ENCODE measurements at regions not wholly inside any gene's neighbourhood (a gene's known extent, or its start where the extent isn't known, plus 50 kb on each side); places are given as distances from the start of the nearest gene placed in this dataset.

DNA sequence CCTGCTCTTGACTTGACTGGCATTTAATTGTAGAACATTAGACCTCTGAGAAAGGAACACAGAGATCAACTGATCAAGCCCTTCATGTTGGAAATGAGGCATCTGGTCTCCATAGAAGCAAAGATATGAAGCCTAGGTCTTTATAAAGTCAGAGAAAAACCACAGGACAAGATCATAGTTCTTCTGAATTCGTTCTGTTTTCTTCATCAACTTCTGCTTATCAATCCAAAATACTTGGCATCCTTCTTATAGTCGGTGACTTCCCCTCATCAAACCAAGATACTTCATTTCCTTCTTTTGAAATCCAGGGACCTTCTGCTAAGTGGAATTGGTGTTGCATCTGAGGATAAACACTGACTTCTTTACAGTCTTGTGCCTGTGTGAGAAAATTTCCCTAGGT, 77.1 kb upstream of the PRKCQ start:
- no peak overlapping the region for H3K4me3 ChIP-seq (ENCODE audit: low read length in 2 of 2)
- no CpG with 5 or more reads among the region's 2 CpGs for WGBS, 2 donors (ENCODE audit: extremely low coverage in 2 of 2, insufficient read length in 2 of 2, insufficient replicate concordance in 1 of 2)
- H2AK5ac ChIP-seq (ENCODE audit: low read depth, low read length), result no peak overlapping the region
- no peak overlapping the region for H4K91ac ChIP-seq (ENCODE audit: low read depth, low read length, poor library complexity)
- no peaks in the 10 kb centered on the region for H3K36me3 ChIP-seq (replicated peaks in 1 of 2; ENCODE audit: control insufficient read depth in 2 of 2, insufficient read depth in 2 of 2, low read length in 2 of 2)
- H3K18ac ChIP-seq (ENCODE audit: low read length), result no peak overlapping the region
- H2BK15ac ChIP-seq (ENCODE audit: low read length), result no peak overlapping the region
- H4K8ac ChIP-seq (ENCODE audit: low read depth, low read length), result no peak overlapping the region
- H3K79me1 ChIP-seq (ENCODE audit: low read depth, low read length), result no peaks in the 10 kb centered on the region
- H3K4me1 ChIP-seq (ENCODE audit: control insufficient read depth in 2 of 2, insufficient read depth in 1 of 2, low read depth in 1 of 2, low read length in 2 of 2), result no peaks in the 10 kb centered on the region
- no peak overlapping the region for H3K14ac ChIP-seq (ENCODE audit: low read length)
- no peaks in the 10 kb centered on the region for H3K9me3 ChIP-seq (replicated peaks in 1 of 2; ENCODE audit: control insufficient read depth in 2 of 2, insufficient read depth in 1 of 2, low read depth in 1 of 2, low read length in 2 of 2)
- no peak overlapping the region for H2AFZ ChIP-seq (ENCODE audit: low read length)
- H2BK5ac ChIP-seq (ENCODE audit: low read length), result no peak overlapping the region
- no peak overlapping the region for H2BK12ac ChIP-seq (ENCODE audit: low read length)
- no peak overlapping the region for H3K4me2 ChIP-seq (ENCODE audit: insufficient read depth, low read length, poor library complexity, severe bottlenecking)
- no peak overlapping the region for H3K27ac ChIP-seq (replicated peaks; ENCODE audit: low read length)
- H3K23ac ChIP-seq (ENCODE audit: low read depth, low read length, poor library complexity), result no peak overlapping the region
- no peak overlapping the region for H2BK120ac ChIP-seq (ENCODE audit: low read depth, low read length)
- no peak overlapping the region for H3K4ac ChIP-seq (ENCODE audit: low read length)
- H3K27me3 ChIP-seq (ENCODE audit: control insufficient read depth in 3 of 3, insufficient read depth in 3 of 3, low read depth in 1 of 3, low read length in 3 of 3), result no peaks in the 10 kb centered on the region
- no peak for DNase-seq (ENCODE audit: low spot score)
- no peak overlapping the region for H3K9ac ChIP-seq (ENCODE audit: low read depth, low read length, poor library complexity)

DNA sequence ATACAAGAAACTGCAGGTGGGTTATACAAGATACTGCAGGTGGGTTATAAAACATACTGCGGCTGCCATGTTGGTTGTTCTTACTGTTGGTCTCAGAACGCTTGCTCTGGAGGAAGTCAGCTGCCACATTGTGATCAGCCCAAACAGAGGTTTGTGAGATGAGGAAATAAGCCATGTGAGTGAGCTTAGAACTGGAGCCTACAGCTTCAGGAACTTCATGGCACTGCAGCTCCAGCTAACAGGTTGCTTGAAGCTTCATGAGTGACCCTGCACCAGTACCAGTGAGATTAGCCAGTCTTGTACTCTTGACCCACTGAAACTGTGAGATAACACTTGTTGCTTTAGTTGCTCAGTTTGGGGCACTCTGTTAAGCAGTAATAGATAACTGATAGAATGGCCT, 74.5 kb upstream of the PRKCQ start:
- Histone ChIP-seq H3K23ac (ENCODE audit: low read depth, low read length, poor library complexity) (no peak overlapping the region), H3K4me2 (ENCODE audit: insufficient read depth, low read length, poor library complexity, severe bottlenecking) (no peak overlapping the region), H3K18ac (ENCODE audit: low read length) (no peak overlapping the region), H2BK120ac (ENCODE audit: low read depth, low read length) (no peak overlapping the region), H2AFZ (ENCODE audit: low read length) (no peak overlapping the region), H3K14ac (ENCODE audit: low read length) (no peak overlapping the region), H3K9ac (ENCODE audit: low read depth, low read length, poor library complexity) (no peak overlapping the region), H2AK5ac (ENCODE audit: low read depth, low read length) (no peak overlapping the region), H3K4me3 (ENCODE audit: low read length in 2 of 2) (no peak overlapping the region), H2BK15ac (ENCODE audit: low read length) (no peak overlapping the region), H3K27ac (replicated peaks; ENCODE audit: low read length) (no peak overlapping the region), H3K4ac (ENCODE audit: low read length) (no peak overlapping the region), H3K27me3 (ENCODE audit: control insufficient read depth in 3 of 3, insufficient read depth in 3 of 3, low read depth in 1 of 3, low read length in 3 of 3) (no peaks in the 10 kb centered on the region), H3K4me1 (ENCODE audit: control insufficient read depth in 2 of 2, insufficient read depth in 1 of 2, low read depth in 1 of 2, low read length in 2 of 2) (no peaks in the 10 kb centered on the region), H3K36me3 (replicated peaks in 1 of 2; ENCODE audit: control insufficient read depth in 2 of 2, insufficient read depth in 2 of 2, low read length in 2 of 2) (no peaks in the 10 kb centered on the region), H3K79me1 (ENCODE audit: low read depth, low read length) (no peaks in the 10 kb centered on the region), H4K8ac (ENCODE audit: low read depth, low read length) (no peak overlapping the region), H2BK5ac (ENCODE audit: low read length) (no peak overlapping the region), H3K9me3 (replicated peaks in 1 of 2; ENCODE audit: control insufficient read depth in 2 of 2, insufficient read depth in 1 of 2, low read depth in 1 of 2, low read length in 2 of 2) (no peaks in the 10 kb centered on the region), H2BK12ac (ENCODE audit: low read length) (no peak overlapping the region), H4K91ac (ENCODE audit: low read depth, low read length, poor library complexity) (no peak overlapping the region)
- no peak for DNase-seq (ENCODE audit: low spot score)
- WGBS, 2 donors (ENCODE audit: extremely low coverage in 2 of 2, insufficient read length in 2 of 2, insufficient replicate concordance in 1 of 2), result no CpG with 5 or more reads among the region's 2 CpGs

DNA sequence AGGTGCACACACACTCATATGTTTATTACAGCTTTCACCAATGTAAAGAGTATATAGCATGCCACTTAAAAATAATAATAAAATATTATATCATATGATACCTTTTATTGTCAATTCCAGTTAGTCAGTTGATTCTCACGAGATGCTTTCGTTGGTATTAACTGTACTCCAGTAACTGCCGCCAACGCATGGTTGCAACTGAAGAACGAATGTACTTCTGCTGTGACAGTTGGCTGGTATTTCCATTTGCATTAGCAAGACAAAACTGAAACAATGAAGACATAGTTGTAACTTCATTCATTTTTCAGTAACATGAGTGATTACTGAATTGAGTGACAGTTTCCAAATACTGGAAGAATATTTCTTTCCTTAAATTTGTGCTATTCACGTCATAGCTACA, 70.5 kb upstream of the PRKCQ start:
- Histone ChIP-seq H3K9me3 (replicated peaks in 1 of 2; ENCODE audit: control insufficient read depth in 2 of 2, insufficient read depth in 1 of 2, low read depth in 1 of 2, low read length in 2 of 2) (no peaks in the 10 kb centered on the region), H3K18ac (ENCODE audit: low read length) (no peak overlapping the region), H3K23ac (ENCODE audit: low read depth, low read length, poor library complexity) (no peak overlapping the region), H3K4me3 (ENCODE audit: low read length in 2 of 2) (no peak overlapping the region), H2AK5ac (ENCODE audit: low read depth, low read length) (no peak overlapping the region), H3K4me1 (ENCODE audit: control insufficient read depth in 2 of 2, insufficient read depth in 1 of 2, low read depth in 1 of 2, low read length in 2 of 2) (no peaks in the 10 kb centered on the region), H3K27ac (replicated peaks; ENCODE audit: low read length) (no peak overlapping the region), H3K27me3 (ENCODE audit: control insufficient read depth in 3 of 3, insufficient read depth in 3 of 3, low read depth in 1 of 3, low read length in 3 of 3) (no peaks in the 10 kb centered on the region), H3K4me2 (ENCODE audit: insufficient read depth, low read length, poor library complexity, severe bottlenecking) (no peak overlapping the region), H3K9ac (ENCODE audit: low read depth, low read length, poor library complexity) (no peak overlapping the region), H2BK5ac (ENCODE audit: low read length) (no peak overlapping the region), H3K79me1 (ENCODE audit: low read depth, low read length) (no peaks in the 10 kb centered on the region), H2BK120ac (ENCODE audit: low read depth, low read length) (no peak overlapping the region), H3K14ac (ENCODE audit: low read length) (no peak overlapping the region), H2AFZ (ENCODE audit: low read length) (no peak overlapping the region), H4K91ac (ENCODE audit: low read depth, low read length, poor library complexity) (no peak overlapping the region), H3K4ac (ENCODE audit: low read length) (no peak overlapping the region), H2BK12ac (ENCODE audit: low read length) (no peak overlapping the region), H2BK15ac (ENCODE audit: low read length) (no peak overlapping the region), H3K36me3 (replicated peaks in 1 of 2; ENCODE audit: control insufficient read depth in 2 of 2, insufficient read depth in 2 of 2, low read length in 2 of 2) (no peaks in the 10 kb centered on the region), H4K8ac (ENCODE audit: low read depth, low read length) (no peak overlapping the region)
- WGBS, 2 donors (ENCODE audit: extremely low coverage in 2 of 2, insufficient read length in 2 of 2, insufficient replicate concordance in 1 of 2), result no CpG with 5 or more reads among the region's 6 CpGs
- no peak for DNase-seq (ENCODE audit: low spot score)

DNA sequence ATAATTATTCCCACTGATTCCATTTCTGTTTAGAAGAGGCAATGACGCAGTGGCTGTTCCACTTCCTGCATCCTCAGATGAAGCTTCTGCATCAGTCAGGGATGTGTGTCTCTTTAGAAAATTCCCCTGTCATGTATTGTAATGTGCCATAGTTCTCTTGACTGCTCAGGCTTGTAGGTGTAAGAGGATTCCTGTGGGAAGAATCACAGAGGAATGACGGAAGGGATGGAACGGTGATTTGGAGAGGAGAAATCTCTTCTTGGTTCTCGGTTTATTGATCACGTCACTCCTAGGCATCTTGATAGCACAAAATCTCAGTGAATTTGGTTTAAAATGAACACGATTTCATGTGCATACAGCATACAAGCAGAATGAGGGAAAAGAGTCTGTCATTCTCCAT, 69.8 kb upstream of the PRKCQ start:
- no peak overlapping the region for H3K23ac ChIP-seq (ENCODE audit: low read depth, low read length, poor library complexity)
- no peak overlapping the region for H3K27ac ChIP-seq (replicated peaks; ENCODE audit: low read length)
- no CpG with 5 or more reads among the region's 6 CpGs for WGBS, 2 donors (ENCODE audit: extremely low coverage in 2 of 2, insufficient read length in 2 of 2, insufficient replicate concordance in 1 of 2)
- no peak overlapping the region for H3K4me3 ChIP-seq (ENCODE audit: low read length in 2 of 2)
- no peak overlapping the region for H2AFZ ChIP-seq (ENCODE audit: low read length)
- no peak for DNase-seq (ENCODE audit: low spot score)
- H3K9me3 ChIP-seq (replicated peaks in 1 of 2; ENCODE audit: control insufficient read depth in 2 of 2, insufficient read depth in 1 of 2, low read depth in 1 of 2, low read length in 2 of 2), result no peaks in the 10 kb centered on the region
- no peak overlapping the region for H3K4ac ChIP-seq (ENCODE audit: low read length)
- no peak overlapping the region for H3K18ac ChIP-seq (ENCODE audit: low read length)
- no peaks in the 10 kb centered on the region for H3K79me1 ChIP-seq (ENCODE audit: low read depth, low read length)
- H3K4me2 ChIP-seq (ENCODE audit: insufficient read depth, low read length, poor library complexity, severe bottlenecking), result no peak overlapping the region
- H2BK12ac ChIP-seq (ENCODE audit: low read length), result no peak overlapping the region
- no peak overlapping the region for H4K91ac ChIP-seq (ENCODE audit: low read depth, low read length, poor library complexity)
- no peak overlapping the region for H3K14ac ChIP-seq (ENCODE audit: low read length)
- no peak overlapping the region for H2BK15ac ChIP-seq (ENCODE audit: low read length)
- H4K8ac ChIP-seq (ENCODE audit: low read depth, low read length), result no peak overlapping the region
- H3K9ac ChIP-seq (ENCODE audit: low read depth, low read length, poor library complexity), result no peak overlapping the region
- no peak overlapping the region for H2BK120ac ChIP-seq (ENCODE audit: low read depth, low read length)
- no peaks in the 10 kb centered on the region for H3K27me3 ChIP-seq (ENCODE audit: control insufficient read depth in 3 of 3, insufficient read depth in 3 of 3, low read depth in 1 of 3, low read length in 3 of 3)
- H2BK5ac ChIP-seq (ENCODE audit: low read length), result no peak overlapping the region
- H2AK5ac ChIP-seq (ENCODE audit: low read depth, low read length), result no peak overlapping the region
- H3K36me3 ChIP-seq (replicated peaks in 1 of 2; ENCODE audit: control insufficient read depth in 2 of 2, insufficient read depth in 2 of 2, low read length in 2 of 2), result no peaks in the 10 kb centered on the region
- H3K4me1 ChIP-seq (ENCODE audit: control insufficient read depth in 2 of 2, insufficient read depth in 1 of 2, low read depth in 1 of 2, low read length in 2 of 2), result no peaks in the 10 kb centered on the region

Data from neuronal stem cell (in vitro differentiated cells).